Ramos (cell line): ENCODE measurements at regions not wholly inside any gene's neighbourhood (a gene's known extent, or its start where the extent isn't known, plus 50 kb on each side); places are given as distances from the start of the nearest gene placed in this dataset.
"Not testable (repeated sequence)": the region's sequence is repeated elsewhere in the genome, so short reads cannot be mapped to it uniquely, and the experiment has no call there.

ENCODE experiments used
- in situ Hi-C: fragments of 300-500 bp; cut with MboI; formaldehyde crosslinking; loops from one replicate; pipeline ENCODE4 v1.14.3; 2022; ENCODE audit warnings: low sequenced_read_pairs; ENCODE audit not compliant: unreplicated experiment

DNA sequence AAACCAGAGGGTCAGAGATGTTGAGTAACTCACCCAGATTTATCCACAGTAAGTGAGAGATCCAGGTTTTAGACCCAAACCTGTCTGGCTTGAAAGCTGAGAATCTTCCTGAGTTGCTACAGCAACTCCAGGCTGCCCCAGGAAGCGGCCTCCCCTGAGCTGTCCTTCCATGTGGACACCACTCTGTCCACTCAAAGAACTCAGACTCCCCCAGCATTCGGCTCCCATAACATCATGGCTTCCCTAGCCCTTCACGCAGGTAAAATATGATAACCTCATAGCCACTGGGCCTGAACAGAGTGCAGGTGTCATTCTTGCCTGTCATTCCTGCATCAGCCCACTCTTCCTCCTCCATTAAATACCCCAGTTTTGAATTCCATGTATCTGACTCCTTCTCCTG is 657.8 kb downstream of the TBC1D22A start:
- in situ Hi-C loops, result no loop called here

DNA sequence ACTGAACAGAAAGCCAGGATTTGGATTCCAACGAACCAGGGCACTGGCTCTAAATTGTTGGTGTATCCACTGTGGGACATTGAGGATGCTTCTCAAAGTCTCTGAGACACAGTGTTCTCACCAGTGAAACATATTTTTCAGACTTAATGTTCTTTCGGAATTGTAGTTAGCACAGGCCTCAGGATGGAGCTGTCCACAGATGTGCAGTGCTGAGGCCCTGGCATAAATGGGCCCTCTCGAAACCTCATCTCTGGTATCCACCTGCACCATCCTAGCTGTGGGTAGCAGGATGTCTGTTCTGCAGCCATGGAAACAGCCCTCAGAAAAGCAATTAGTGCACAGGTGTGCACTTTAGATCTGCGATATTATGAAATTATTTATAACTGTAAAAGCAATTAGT is 656.8 kb downstream of the TBC1D22A start:
- in situ Hi-C loops, result no loop called here

DNA sequence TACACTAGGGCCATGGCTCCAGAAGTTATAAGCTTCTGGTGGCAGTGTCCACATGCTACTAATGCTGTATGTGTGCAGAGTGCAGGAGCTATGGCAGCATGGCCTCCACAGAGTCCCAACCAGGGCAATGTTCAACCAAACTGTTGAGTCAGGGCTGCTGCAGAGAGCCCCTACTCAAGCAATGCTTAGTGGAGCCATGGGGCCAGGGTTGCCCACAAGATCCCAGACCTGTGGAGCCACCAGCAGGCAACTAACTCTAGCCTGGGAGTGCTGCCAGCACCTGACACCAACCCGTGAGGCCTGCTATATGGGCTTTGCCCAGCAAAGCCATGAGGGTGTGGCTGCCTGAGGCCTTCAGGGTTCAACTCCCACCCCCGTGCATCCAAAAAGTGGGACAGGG is 655.2 kb downstream of the TBC1D22A start:
- in situ Hi-C loops, result no loop called here

DNA sequence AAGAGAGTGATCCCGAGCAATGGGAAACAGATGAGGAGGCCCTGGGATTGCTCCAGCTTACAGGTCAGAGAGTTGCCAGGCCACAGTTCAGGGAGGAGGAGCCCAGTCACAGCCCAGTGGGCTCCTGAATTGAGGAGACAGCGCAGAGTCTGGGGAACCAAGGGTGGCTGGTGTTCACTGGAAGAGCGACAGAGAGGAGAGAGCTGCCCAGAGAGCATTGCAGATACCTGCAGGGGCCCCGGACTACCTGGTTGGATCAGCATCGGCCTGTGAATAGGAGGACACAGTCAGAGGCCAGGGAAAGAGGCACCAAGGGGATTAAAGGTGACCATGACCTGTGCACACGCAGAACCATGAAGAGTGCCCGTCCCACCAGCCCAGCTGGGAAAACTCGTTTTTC is 648.6 kb downstream of the TBC1D22A start:
- in situ Hi-C loops, result no loop called here

DNA sequence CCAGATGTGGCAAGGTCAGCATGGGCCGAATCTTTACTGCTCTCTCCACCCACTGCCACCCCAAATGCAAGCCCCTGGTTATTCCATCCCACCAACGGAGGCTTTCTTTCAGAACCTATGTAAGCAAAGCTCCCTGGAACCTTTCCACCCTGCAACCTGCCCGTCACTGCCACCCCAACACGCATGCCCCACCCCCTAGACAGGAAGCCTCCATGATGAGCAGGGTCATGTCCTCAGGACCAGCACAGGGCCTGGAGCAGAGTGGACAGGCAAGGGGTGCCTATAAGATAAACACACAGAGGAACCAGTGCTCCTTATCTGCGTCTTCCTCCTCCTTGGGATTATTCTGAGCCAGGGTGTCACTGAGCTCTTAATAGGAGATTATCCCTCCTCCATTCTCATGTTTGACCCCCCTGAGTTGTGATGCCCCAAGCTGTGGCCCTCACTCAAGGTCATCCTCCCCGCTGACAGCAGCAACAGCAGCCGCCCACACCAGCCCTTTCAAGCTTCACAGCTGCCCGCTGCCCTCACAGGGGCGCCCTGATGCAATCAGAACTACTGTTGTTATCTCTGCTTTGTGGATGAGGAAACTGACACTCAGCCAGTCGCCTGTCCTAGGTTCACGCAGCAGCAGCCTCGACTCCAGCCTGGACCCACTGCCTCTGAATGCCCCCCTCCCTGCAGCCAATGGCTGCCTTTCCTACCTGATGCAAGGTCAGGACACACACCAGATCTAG is 647.3 kb downstream of the TBC1D22A start:
- in situ Hi-C loops, result no loop called here

DNA sequence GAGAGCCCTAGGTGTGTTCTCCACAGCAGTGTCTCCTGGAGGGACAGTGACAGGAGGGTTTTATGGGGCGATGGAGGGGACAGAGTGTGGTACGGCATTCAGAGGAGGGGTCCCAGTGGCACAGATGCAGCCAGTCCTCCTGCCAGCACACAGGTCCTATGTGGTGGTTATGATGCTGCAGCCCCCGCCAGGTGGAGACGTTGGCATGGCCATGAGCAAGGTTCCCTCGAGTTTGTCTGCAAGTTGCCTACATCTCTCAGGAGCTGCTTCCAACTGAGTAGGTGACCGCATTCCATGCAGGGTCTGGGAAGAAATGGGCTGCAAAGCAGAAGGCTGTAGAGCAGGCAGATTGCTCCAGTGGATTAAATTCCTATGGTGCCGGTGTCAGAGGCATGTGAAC is 646.0 kb downstream of the TBC1D22A start:
- in situ Hi-C loops, result no loop called here

DNA sequence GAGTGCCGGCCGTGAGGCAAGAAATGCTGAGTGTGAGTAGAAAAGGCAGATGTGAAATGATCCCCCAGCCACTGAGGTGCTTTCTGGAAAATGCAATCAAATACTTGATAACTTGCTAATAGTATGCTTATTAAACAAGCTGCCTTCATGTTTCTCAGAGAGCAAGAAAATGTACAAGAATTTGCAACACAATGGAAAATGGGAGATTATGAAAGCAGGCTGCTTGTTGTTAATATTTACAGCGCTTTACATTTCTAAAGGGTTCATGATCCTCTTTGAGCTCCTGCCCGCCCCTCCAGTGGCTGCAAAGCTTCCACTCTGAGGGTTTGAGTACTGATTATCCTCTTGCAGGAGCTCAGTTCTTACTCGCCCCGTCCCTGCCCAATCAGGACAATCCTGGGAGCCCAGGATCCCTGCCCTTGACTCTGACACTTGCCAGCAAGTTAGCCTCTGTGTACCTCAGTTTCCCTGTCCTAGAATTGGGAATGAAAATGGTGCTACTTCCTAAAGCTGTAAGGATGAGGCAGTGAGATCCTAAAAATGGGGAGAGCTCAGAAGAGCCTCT is 645.1 kb downstream of the TBC1D22A start:
- in situ Hi-C loops, result no loop called here

DNA sequence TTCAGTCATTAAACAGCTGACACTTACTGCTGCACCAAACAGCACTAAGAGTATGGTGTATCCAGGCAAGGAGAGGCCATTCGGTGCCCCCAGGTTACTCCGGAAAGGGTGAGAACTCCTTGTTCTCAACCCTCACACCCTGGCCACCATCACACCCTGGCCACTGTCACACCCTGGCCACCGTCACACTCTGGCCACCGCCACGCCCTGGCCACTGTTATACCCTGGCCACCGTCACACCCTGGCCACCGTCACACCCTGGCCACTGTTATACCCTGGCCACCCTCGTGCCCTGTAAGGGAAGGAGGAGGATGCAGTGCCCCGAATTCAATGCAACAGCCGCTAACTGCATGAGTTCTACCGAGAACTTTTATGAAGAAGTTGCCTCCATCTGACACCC is 644.4 kb downstream of the TBC1D22A start:
- in situ Hi-C loops, result no loop called here

DNA sequence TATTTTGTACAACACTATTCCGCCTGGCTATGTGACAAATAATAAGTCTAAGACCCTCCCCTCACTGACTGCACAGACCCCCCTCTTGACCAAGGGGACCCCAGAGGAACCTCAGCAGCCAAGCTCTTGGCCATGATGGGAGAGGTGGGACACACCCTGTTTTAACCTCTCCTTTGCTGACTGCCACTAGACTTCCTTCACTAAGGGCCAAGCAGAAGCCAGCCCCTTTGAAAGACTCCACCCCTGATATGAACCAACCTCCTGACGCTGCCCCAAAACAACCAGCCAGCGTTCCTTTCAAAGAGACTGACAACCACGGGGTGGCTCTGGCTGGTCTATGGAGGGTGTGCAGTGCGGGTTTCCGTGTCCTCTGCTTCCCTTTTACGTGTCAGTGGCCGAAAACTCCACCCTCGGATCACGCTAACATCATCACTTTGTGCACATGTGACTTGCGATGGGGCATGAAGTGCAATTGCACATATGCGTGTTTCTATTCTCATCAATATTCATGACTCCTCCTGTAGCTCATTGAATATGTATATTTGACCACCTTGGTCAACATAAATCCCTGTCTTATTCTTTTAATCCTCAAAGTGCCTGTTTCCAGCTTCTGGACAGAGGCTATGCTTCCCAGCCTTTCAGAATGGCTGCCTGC is 643.9 kb downstream of the TBC1D22A start:
- in situ Hi-C loops, result no loop called here

DNA sequence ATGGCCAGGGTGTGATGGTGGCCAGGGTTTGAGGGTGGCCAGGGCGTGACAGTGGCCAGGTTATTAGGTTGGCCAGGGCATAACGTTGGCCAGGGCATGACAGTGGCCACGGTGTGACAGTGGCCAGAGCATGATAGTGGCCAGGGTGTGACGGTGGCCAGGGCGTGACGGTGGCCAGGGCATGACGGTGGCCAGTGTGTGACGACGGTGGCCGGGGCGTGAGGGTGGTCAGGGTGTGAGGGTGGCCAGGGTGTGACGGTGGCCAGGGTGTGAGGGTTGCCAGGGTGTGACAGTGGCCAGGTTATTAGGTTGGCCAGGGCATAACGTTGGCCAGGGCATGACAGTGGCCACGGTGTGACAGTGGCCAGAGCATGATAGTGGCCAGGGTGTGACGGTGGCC is 642.8 kb downstream of the TBC1D22A start:
- in situ Hi-C loops, result not testable (repeated sequence)

DNA sequence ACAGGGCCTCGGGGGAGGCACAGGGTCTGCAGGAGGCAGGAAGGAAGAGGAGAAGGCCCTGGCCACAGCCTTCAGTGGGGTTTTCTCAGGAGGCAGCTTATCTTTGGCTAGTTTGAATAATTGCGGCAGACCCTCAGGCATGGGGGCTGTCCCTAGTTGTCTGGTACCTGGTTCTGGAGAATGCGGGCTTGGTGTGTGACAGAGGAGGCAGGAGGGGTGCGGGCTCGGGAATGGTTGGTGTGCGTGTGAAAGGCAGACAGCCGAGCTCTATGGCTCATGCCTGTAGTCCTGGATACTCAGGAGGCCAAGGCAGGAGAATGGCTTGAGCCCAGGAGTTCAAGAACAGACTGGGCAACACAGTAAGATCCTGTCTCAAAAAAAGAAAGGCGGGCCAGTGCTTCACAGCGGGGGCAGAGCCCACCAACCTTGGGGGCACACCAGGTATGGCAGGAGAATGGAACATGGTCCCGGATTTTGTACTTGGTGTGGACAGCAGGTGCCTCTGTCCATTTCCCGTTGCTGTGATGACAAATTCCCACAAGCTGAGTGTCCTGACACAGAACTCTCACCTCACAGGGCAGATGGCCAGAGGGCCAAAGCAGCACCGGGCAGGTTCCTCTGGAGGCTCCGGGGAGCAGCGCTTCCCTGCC is 640.6 kb downstream of the TBC1D22A start:
- in situ Hi-C loops, result no loop called here

DNA sequence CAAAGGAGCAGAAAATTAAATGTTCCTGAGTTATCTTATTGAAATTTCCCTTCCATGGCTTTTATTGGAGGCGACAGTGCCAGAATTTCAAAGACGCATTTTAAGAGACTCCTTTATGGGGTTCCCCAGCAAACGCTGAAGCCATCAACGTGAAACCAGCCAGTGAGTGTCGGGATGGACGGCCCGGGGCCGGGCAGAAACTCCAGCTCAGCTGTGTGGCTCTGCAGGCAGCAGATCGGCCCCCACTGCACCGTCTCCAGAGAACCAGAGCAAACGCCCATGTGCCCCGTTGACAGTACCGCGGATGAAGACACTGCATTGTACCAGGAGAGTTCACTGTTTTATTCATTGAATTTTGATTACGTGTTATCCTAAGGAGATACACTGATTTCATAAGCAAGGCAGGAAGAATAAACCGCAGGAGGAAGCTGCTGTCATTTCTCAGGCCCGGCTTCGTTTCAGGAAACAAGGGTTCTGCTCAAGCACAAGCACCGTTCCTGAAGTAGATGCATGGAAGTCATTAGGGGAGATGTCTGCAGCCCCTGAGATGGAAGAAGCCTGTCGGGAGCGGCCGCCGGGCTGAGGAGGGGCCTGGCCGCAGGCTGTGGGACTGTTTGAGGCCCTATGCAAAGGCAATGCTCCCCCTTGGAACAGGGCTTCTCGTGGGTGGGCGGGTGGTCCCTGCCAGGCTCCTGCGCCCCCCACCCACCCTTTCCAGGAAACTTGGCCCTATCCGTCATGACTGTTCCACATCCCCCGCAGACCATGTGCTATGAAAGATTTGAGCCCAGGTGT is 639.7 kb downstream of the TBC1D22A start:
- in situ Hi-C loops, result no loop called here

DNA sequence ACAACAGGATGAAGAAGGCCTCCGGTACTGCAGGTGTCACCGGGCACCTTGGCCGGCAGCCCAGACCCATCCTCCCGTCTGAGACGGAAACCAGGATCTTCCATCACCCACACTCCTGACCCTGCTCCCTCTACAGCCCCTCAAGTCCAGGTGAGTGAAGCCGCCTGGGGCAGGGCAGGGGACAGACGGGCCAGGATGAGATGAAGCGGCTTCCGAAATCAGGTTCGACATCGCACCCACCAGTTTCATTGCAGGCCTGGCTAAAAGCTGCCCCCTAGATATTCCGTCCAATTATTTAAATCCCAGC is 639.1 kb downstream of the TBC1D22A start:
- in situ Hi-C loops, result no loop called here

DNA sequence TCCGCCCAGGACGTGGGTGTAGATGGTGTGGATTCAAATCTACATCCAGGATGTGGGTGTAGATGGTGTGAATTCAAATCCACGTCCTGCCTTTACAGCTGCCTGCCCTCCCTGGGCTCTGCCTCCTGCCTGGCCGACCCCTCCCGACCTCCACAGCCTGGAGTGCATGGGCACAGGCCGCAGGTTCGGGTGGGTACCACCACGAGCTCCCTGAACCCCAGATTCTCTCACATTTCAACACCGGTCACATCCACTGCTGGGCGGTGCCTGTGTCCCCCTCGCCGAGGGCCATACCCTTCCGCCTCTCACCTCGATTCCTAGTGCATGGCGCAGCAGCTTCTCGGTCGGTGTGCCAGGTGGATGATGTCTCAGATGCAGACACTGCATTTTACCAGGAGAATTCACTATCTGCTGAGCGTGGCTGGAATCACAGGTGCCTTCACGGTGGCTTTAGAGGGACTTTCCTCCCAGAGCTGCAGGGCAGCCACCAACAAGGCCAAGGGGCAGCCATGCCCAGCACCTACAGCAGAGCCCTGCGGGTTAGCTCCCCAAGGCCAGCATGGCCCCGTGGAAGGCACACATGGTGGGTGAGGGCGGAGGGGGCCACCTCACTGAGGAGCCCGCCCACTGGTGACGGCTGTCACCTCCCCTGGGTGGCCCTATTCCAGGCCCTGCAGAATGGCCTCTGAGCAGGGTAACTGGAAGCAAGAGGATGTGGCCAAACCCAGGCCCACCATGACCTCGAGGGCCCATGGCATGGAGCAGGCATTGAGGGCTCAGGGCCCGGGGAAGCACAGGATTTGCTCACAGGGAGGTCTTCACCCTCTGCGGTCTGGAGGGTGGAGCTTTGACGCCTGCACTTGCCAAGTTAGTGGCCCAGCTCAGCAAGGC is 638.5 kb downstream of the TBC1D22A start:
- in situ Hi-C loops, result no loop called here

DNA sequence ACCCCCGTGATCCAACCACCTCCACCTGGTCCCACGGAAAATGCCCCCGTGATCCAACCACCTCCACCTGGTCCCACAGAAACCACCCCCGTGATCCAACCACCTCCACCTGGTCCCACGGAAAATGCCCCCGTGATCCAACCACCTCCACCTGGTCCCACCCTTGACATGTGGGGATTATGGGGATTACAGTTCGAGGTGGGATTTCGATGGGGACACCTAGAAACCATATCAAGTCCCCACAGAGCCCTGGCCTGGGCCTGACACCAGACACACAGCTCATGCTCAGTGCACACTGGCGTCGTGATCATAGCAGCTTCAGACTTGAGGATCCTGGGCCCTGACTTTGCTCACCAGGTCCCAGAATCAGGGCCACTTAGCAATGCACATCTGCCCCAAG is 637.7 kb downstream of the TBC1D22A start:
- in situ Hi-C loops, result not testable (repeated sequence)

DNA sequence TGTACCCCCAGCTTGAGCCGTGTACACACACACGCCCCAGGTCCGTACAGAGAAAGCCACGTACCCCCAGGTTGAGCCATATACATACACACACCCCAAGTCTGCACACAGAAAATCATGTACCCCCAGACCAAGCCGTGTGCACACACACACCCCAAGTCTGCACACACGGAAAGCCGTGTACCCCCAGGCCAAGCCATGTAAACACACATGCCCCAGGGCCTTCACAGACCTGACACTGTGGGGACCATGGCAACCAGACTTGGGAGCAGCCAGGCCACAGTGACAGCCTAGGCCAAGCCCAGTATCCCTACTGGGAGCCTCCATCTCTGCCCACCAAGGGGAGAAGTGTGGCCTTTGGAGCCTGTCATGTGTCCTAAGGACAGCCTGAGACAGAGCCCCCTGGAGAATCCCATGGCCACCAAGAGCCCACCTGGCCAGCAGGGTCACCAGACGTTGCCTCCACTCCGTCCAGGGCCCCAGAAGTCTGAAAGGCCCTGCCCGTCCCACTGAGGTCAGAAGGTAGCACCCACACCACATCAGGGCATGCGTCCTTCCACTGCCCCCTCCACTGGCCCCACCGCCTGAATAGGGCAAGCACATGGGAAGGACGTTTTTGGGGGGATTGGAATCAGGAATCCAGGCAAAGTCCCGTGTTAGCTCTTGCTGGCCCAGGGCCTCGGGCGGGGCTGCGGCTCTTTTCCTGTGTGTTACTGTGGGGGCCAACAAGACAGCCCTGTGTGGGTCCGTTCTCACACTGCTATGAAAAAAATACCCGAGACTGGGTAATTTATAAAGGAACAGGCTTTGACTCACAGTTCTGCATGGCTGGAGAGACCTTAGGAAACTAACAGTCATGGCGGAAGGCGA is 636.7 kb downstream of the TBC1D22A start:
- in situ Hi-C loops, result no loop called here

DNA sequence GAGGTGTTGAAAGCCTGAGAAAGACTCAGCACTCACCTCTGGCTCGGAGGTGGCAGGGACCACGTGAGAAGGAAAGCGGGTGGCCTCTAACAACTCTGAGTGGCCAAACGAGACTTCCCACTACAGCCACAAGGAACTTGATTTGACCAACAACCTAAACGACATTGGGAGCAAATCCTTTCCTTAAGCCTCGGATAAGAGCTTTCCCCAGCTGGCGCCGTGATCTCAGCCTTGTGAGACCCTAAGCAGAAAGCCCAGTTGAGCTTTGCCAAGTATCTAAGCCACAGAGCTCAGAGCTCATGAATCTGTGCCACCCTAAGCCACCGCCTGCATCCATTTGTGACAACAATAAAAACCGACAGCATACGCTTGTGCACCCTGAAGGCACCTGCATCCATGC is 636.0 kb downstream of the TBC1D22A start:
- in situ Hi-C loops, result no loop called here

DNA sequence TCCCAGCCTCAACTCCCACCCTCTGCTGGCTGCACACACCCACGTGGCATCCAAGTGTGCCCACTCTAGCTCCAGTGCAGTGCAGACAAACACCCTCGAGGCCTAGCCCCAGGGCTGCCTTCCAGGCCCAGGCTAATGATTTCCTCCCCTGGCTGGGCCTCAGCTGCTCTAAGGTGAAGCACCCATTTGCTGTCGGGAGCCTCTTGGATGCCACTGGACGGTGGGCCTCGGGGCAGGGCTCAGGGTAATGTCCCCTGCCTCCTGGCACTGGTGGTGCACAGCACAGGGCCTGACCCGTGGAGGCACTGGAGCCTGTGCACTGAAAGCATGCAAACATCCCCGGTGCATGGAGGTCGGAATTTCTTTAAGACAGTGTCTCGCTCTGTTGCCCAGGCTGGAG is 635.2 kb downstream of the TBC1D22A start:
- in situ Hi-C loops, result no loop called here

DNA sequence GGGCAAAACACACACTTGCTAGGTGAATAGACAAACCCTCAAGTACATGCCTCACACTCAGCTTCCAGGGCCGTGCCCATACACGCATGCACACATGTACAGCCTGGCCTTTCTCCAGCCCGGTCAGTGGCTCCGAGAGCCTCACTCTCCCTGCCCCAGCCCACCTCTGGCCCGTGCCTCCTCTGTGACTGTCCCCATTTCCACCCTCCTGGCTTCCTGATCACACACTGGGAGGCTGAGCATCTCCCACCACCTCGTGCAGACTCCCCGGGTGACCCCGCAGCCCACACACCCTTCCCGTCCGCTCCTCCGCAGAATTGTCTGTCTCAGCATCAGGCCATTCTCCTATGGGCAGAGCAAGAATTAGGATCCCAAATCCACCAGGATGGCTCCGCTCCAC is 634.1 kb downstream of the TBC1D22A start:
- in situ Hi-C loops, result no loop called here
